Skeletal muscle tissue (tissue), 3 donors: ENCODE measurements at regions not wholly inside any gene's neighbourhood (a gene's known extent, or its start where the extent isn't known, plus 50 kb on each side); places are given as distances from the start of the nearest gene placed in this dataset.

Source experiments
- H3K27ac ChIP-seq: one replicate; pipeline ENCODE4 v1.7.0; 2013; ENCODE audit warnings: mild to moderate bottlenecking, low read depth, low read length, inconsistent platforms
- H3K27me3 ChIP-seq, 3 donors: one replicate each; pipeline ENCODE4 v1.7.0; 2013; ENCODE audit warnings: low read length in 3 of 3; ENCODE audit not compliant: control insufficient read depth in 3 of 3, insufficient read depth in 3 of 3
- H3K36me3 ChIP-seq, 3 donors: one replicate each; pipeline ENCODE4 v1.7.0; 2013; ENCODE audit warnings: low read length in 3 of 3; ENCODE audit not compliant: control insufficient read depth in 3 of 3, insufficient read depth in 3 of 3
- H3K4me1 ChIP-seq, 3 donors: one replicate each; pipeline ENCODE4 v1.7.0; 2013; ENCODE audit warnings: low read length in 3 of 3, mild to moderate bottlenecking in 3 of 3; ENCODE audit not compliant: control insufficient read depth in 3 of 3, insufficient read depth in 3 of 3
- H3K4me3 ChIP-seq, 3 donors: one replicate each; pipeline ENCODE4 v1.7.0; 2013; ENCODE audit warnings: low read length in 3 of 3
- H3K9ac ChIP-seq, 3 donors: one replicate each; pipeline ENCODE4 v1.7.0; 2013; ENCODE audit warnings: low read length in 3 of 3, mild to moderate bottlenecking in 3 of 3, moderate library complexity in 2 of 3, low read depth in 1 of 3
- H3K9me3 ChIP-seq, 3 donors: one replicate each; pipeline ENCODE4 v1.7.0; 2013; ENCODE audit warnings: low read length in 3 of 3; ENCODE audit not compliant: control insufficient read depth in 3 of 3
- donor health status: Osteomylitis.

DNA sequence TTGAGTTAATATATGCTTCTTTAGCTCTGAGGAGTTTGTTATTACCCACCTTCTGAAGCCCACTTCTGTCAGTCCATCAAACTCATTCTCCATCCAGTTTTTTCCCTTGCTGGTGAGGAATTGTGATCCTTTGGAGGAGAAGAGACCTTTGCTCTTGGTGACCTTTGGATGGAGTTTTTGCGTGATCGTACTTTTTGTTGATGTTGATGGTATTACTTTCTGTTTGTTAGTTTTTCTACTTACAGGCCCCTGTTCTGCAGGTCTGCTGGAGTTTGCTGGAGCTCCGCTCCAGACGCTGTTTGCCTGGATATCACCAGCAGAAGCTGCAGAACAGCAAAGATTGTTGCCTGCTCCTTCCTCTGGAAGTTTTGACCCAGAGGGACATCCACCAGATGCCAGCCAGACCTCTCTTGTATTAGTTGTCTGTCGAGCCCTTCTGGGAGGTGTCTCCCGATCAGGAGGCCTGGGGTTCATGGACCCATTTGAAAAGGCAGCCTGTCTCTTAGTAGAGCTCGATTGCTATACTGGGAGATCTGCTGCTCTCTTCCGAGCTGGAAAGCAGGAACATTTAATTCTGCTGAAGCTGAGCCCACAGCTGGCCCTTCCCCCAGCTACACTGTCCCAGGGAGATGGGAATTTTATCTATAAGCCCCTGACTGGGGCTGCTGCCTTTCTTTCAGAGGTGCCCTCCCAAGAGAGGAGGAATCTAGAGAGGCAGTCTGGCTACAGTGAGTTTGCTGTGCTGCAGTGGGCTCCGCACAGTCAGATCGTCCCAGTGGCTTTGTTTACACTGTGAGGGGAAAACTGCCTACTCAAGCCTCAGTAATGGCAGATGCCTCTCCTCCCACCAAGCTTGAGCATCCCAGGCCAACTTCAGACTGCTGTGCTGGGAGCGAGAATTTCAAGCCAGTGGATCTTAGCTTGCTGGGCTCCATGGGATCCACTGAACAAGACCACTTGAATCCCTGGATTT lies 445.5 kb downstream of the MAN2A1 start:
- H3K4me1 ChIP-seq: no peaks in the 10 kb centered on the region
- H3K9ac ChIP-seq: no peak overlapping the region
- no peak overlapping the region for H3K27ac ChIP-seq
- no peak overlapping the region for H3K4me3 ChIP-seq
- no peaks in the 10 kb centered on the region for H3K36me3 ChIP-seq
- H3K9me3 ChIP-seq: no peaks in the 10 kb centered on the region
- no peaks in the 10 kb centered on the region for H3K27me3 ChIP-seq

DNA sequence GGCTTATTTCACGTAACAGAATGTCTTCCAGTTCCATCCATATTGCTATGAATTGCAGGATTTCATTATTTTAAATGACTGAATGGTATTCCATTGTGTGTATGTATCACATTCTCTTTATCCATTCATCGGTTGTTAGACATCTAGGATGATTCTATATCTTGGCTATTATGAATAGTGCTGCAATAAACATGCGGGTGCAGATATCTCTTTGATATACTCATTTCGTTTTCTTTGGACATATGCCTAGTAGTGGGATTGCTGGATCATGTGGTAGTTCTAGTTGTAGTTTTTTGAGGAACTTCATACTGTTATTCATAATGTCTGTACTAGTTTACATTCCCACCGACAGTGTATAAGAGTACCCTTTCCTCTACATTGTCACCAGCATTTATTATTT lies 460.5 kb downstream of the MAN2A1 start:
- H3K4me3 ChIP-seq: no peak overlapping the region

DNA sequence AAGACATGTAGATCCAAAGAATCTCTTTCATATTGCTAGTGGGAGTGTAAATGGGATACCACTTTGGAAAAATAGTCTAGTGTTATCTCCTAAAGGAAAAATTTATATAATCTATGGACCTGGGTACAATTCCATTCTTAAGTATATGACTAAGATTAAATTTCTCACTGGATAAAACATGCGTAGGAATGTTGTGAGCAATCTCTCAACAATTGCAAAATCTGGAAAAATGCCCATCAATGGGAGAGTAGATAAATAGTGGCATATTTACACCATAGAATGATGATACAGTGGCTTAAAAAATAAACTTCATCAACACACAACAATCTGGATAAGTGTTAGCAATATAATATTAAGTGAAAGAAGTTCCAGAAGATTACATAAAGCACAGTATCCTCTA lies 469.5 kb downstream of the MAN2A1 start:
- Histone ChIP-seq H3K27me3 (no peaks in the 10 kb centered on the region), H3K27ac (no peak overlapping the region), H3K4me1 (no peaks in the 10 kb centered on the region), H3K36me3 (no peaks in the 10 kb centered on the region), H3K9me3 (no peaks in the 10 kb centered on the region), H3K4me3 (no peak overlapping the region), H3K9ac (no peak overlapping the region)

More for the DNA sequence above, 460.5 kb downstream of the MAN2A1 start:
- no peaks in the 10 kb centered on the region for H3K4me1 ChIP-seq
- no peaks in the 10 kb centered on the region for H3K36me3 ChIP-seq
- H3K9ac ChIP-seq: no peak overlapping the region
- H3K27ac ChIP-seq: no peak overlapping the region
- H3K27me3 ChIP-seq: no peaks in the 10 kb centered on the region
- no peaks in the 10 kb centered on the region for H3K9me3 ChIP-seq

DNA sequence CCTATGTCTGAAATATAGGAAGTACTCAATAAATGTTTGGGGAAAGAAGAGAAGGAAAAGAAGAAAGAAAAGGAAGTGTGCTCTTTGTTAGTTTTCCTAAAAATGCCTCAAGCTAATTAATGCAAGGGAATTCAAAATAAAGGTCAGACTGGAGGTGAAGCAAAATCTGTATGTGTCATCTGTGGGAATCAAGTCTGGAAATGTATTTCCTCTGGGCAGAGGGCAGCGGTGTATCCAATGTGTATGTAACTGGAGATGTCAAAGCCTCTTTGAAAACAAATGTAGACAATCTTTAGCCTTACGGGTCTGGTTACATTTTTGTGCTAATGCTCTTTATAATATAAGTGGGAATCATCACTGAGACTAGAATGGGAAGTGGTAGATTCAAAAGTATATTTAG lies 471.4 kb downstream of the MAN2A1 start:
- Histone ChIP-seq H3K27me3 (no peaks in the 10 kb centered on the region), H3K36me3 (no peaks in the 10 kb centered on the region)

DNA sequence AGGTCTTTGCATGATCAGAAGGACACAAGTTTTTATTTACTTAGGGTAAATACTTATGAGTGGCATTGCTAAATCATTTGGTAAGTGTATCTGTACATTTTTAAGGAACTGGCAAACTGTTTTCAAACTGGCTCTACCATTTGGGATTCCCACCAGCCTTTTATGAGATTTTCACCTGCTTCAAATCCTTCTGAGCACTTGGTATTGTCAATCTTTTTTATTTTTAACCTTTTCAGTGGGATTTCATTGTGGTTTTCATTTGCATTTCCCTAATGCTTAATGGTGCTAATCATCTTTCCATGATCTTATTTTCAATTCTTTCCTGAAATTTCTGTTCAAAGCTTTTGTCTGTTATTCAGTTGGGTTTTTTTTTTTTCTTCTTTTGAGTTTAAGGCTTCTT lies 475.6 kb downstream of the MAN2A1 start:
- H3K27me3 ChIP-seq: no peaks in the 10 kb centered on the region

More for the DNA sequence above, 471.4 kb downstream of the MAN2A1 start:
- no peak overlapping the region for H3K9ac ChIP-seq
- no peaks in the 10 kb centered on the region for H3K9me3 ChIP-seq
- no peak overlapping the region for H3K27ac ChIP-seq
- H3K4me3 ChIP-seq: no peak overlapping the region
- no peaks in the 10 kb centered on the region for H3K4me1 ChIP-seq

DNA sequence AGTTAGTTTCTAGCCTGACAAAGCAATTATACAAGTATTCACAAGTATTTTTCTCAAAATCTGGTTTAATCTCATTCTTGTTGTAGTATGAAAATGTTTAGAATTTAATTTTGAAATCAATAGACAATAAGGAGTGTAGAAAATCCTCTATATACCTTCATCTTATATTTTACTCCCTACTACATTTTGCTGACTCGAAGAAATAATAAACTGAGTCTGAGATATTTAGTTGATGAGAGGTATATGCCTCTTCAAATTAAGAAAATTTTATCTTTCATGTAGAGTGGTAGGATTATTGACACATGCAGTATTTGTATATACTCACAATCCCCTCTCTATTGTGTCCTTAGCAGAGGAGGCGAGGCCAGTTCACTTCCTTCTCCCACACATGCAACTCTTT lies 477.7 kb downstream of the MAN2A1 start:
- no peak overlapping the region for H3K9ac ChIP-seq
- H3K9me3 ChIP-seq: peaks cover 0 to 3% (median 0%) of the 10 kb centered on the region in 3 donors
- H3K27me3 ChIP-seq: no peaks in the 10 kb centered on the region
- H3K36me3 ChIP-seq: no peaks in the 10 kb centered on the region
- no peaks in the 10 kb centered on the region for H3K4me1 ChIP-seq
- no peak overlapping the region for H3K27ac ChIP-seq
- no peak overlapping the region for H3K4me3 ChIP-seq

More for the DNA sequence above, 475.6 kb downstream of the MAN2A1 start:
- Histone ChIP-seq H3K9me3 (no peaks in the 10 kb centered on the region), H3K4me3 (no peak overlapping the region), H3K36me3 (no peaks in the 10 kb centered on the region), H3K9ac (no peak overlapping the region), H3K4me1 (no peaks in the 10 kb centered on the region), H3K27ac (no peak overlapping the region)

DNA sequence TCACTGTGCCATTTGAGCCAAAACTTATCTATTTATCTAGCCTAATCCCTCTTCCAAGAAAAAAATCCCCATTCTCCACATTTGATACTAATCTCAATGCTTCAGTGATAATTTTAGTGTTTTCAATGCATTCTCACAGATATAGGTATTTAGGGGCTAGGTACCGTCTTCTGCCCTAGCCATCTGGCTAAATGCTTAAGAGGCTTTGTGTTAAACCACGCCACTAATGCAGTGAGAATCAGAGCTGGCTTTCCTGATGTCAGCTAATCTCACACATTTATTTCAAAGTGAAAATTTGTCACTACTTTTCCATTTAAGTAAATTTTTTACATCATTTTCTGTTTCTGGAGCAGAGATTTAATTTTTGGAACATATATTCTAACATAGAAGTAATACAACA lies 479.7 kb downstream of the MAN2A1 start:
- H3K4me3 ChIP-seq: no peak overlapping the region
- no peaks in the 10 kb centered on the region for H3K36me3 ChIP-seq
- H3K9ac ChIP-seq: no peak overlapping the region
- no peak overlapping the region for H3K27ac ChIP-seq
- no peaks in the 10 kb centered on the region for H3K27me3 ChIP-seq
- no peaks in the 10 kb centered on the region for H3K4me1 ChIP-seq
- peaks cover 0 to 3% (median 0%) of the 10 kb centered on the region in 3 donors for H3K9me3 ChIP-seq

DNA sequence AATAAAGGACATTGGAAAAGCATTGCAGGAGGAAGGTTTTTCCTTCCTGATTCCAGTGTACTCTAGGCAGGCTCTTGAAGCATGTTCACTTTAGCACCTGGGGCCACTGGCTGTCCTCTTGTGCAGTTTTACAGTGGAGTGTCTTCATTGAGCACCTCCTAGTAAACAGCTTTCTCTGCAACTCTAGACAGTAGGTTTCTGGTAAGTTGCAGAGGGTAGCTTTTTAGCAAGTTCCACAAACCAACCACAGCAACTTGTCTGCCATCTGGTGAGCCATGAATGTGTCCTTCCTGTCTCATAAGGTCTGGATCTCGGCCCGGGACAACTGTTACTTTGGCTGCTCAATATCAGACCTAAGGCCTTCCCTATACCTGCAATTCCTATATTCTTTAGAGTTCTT lies 488.0 kb downstream of the MAN2A1 start:
- no peaks in the 10 kb centered on the region for H3K9me3 ChIP-seq

DNA sequence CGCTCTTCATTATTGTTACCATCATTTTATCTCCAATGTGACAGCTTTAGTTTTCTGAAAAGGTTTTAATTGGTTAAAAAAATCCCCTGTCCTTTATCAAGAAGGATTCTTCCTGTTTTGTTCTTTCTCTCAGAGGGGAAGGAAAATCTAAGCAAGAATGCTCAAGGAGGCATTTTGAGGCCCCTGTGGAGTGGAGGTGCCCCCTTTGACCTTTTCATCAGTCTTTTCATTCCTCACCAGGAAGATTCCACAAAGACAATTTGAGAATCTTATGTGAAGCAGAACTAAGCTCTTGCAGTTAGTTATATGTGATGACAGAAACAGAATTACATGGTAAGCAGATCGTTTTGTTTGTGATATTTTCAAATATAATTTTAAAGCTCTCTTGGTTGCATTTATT lies 489.6 kb downstream of the MAN2A1 start:
- Histone ChIP-seq H3K27ac (no peak overlapping the region), H3K4me3 (no peak overlapping the region), H3K27me3 (no peaks in the 10 kb centered on the region), H3K9me3 (no peaks in the 10 kb centered on the region), H3K9ac (no peak overlapping the region), H3K4me1 (no peaks in the 10 kb centered on the region), H3K36me3 (no peaks in the 10 kb centered on the region)

More for the DNA sequence above, 488.0 kb downstream of the MAN2A1 start:
- no peak overlapping the region for H3K4me3 ChIP-seq
- H3K9ac ChIP-seq: no peak overlapping the region
- H3K4me1 ChIP-seq: no peaks in the 10 kb centered on the region
- no peak overlapping the region for H3K27ac ChIP-seq
- no peaks in the 10 kb centered on the region for H3K36me3 ChIP-seq
- no peaks in the 10 kb centered on the region for H3K27me3 ChIP-seq

DNA sequence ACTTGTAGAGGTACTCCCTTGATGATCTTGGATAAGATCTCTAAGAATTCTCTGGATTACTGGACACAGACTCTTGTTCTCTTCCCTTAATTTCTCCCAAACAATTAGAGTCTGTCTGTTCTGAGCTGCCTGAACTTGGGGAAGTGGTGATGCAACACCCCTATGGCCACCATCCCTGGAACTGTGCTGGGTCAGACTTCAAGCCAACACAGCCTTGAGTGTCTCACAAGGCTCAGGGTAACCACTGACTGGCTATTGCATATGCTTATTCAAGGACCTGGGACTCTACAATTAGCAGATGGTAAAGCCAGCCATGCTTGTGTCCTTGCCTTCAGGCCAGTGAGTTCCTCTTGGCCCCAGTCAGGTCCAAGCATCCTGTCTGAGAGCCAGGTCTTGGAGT lies 504.5 kb downstream of the MAN2A1 start:
- no peaks in the 10 kb centered on the region for H3K36me3 ChIP-seq
- H3K27ac ChIP-seq: no peak overlapping the region
- H3K4me1 ChIP-seq: no peaks in the 10 kb centered on the region
- H3K9me3 ChIP-seq: peaks cover 0 to 2% (median 0%) of the 10 kb centered on the region in 3 donors
- no peaks in the 10 kb centered on the region for H3K27me3 ChIP-seq
- no peak overlapping the region for H3K9ac ChIP-seq
- H3K4me3 ChIP-seq: no peak overlapping the region
